Osteoblast (primary cell): ENCODE measurements at regions not wholly inside any gene's neighbourhood (a gene's known extent, or its start where the extent isn't known, plus 50 kb on each side); places are given as distances from the start of the nearest gene placed in this dataset.

Source experiments
- DNase-seq: peaks from one replicate; pipeline ENCODE4 v3.0.0; 2011; ENCODE audit warnings: low spot score, mixed read lengths; ENCODE audit not compliant: insufficient read length; ENCODE audit errors: missing footprints
- H2AFZ ChIP-seq: 2 replicates; pipeline ENCODE4 v1.6.0; 2011; ENCODE audit warnings: mild to moderate bottlenecking, low read length
- H3K27ac ChIP-seq: 2 replicates; pipeline ENCODE4 v1.5.1; 2011; ENCODE audit warnings: mild to moderate bottlenecking, low read depth, low read length, moderate library complexity
- H3K27me3 ChIP-seq: 2 replicates; pipeline ENCODE4 v1.6.0; 2012; ENCODE audit warnings: mild to moderate bottlenecking, control low read depth, inconsistent platforms, low read length, moderate library complexity; ENCODE audit not compliant: insufficient read depth
- H3K36me3 ChIP-seq: 2 replicates; pipeline ENCODE4 v1.5.1; 2011; ENCODE audit warnings: mild to moderate bottlenecking, low read length, control low read depth, moderate library complexity; ENCODE audit not compliant: insufficient read depth
- H3K4me1 ChIP-seq: 2 replicates; pipeline ENCODE4 v1.5.1; 2011; ENCODE audit warnings: mild to moderate bottlenecking, low read length, control low read depth, moderate library complexity; ENCODE audit not compliant: insufficient read depth
- H3K4me2 ChIP-seq: 2 replicates; pipeline ENCODE4 v1.6.0; 2011; ENCODE audit warnings: mild to moderate bottlenecking, low read length; ENCODE audit not compliant: insufficient read depth
- H3K4me3 ChIP-seq: fragments of 200-600 bp; sonication (generic); 3 replicates; pipeline ENCODE4 v1.5.1; 2012; ENCODE audit warnings: mild to moderate bottlenecking, low read length, inconsistent platforms; ENCODE audit not compliant: insufficient read depth
- H3K79me2 ChIP-seq: 2 replicates; pipeline ENCODE4 v1.6.0; 2012; ENCODE audit warnings: mild to moderate bottlenecking, low read length, control low read depth, inconsistent platforms; ENCODE audit not compliant: insufficient read depth
- H3K9me3 ChIP-seq: 2 replicates; pipeline ENCODE4 v1.5.1; 2011; ENCODE audit warnings: low read depth, low read length, control low read depth
- H4K20me1 ChIP-seq: 2 replicates; pipeline ENCODE4 v1.6.0; 2012; ENCODE audit warnings: mild to moderate bottlenecking, low read length, control low read depth; ENCODE audit not compliant: insufficient read depth
- CTCF ChIP-seq: IDR thresholded peaks from 2 replicates; pipeline ENCODE4 v1.5.1; 2011; ENCODE audit warnings: mild to moderate bottlenecking, low read depth, low read length, moderate library complexity; ENCODE audit errors: extremely low read depth

DNA sequence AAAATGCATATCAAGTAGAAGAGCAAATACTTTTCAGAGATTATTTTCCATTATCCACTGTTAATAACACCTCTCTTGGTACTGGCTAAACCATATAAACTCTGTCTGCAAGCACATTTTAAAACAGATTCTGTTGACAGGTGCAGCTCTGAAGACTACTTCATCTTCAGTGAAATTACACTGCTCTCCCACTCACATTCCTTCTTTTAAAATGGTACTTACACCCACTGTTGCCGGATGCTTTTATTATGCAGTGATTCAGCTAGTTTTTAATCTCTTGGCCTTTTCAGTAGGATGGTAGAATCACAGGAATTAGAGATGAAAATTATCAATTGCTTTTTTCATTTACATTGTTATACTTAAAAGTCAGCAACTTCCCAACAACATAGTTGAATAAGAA lies 381.6 kb downstream of the GASK1B start:
- Histone ChIP-seq H2AFZ (no peak overlapping the region), H3K4me3 (no peak overlapping the region), H3K27ac (no peak overlapping the region), H3K4me2 (no peak overlapping the region), H3K27me3 (no peaks in the 10 kb centered on the region), H3K4me1 (no peaks in the 10 kb centered on the region), H3K36me3 (no peaks in the 10 kb centered on the region), H4K20me1 (no peaks in the 10 kb centered on the region), H3K79me2 (no peaks in the 10 kb centered on the region), H3K9me3 (no peaks in the 10 kb centered on the region)
- TF ChIP-seq CTCF = no peak
- DNase-seq = no peak

DNA sequence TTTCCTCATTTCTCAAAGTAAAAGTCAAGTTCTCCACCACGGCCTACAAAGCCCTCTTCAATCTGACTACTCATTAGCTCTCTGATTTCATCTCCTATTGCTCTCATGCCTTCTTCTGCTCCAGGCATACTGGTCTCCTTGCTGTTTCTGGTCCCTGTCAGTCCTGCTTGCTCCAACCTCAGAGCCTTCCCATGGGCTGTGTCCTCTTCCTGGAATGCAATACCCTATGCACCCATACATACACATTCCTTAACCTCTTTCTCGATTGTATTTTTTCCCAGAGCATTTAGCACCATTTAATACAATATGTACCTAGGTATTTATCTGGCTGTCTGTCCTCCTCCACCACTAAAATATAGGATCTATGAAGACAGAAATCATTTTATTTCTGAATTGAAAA lies 385.2 kb downstream of the GASK1B start:
- no peak overlapping the region for H3K4me2 ChIP-seq
- no peak overlapping the region for H2AFZ ChIP-seq
- no peaks in the 10 kb centered on the region for H3K27me3 ChIP-seq
- no peaks in the 10 kb centered on the region for H4K20me1 ChIP-seq
- H3K4me3 ChIP-seq = no peak overlapping the region
- no peaks in the 10 kb centered on the region for H3K79me2 ChIP-seq
- H3K27ac ChIP-seq = no peak overlapping the region
- H3K4me1 ChIP-seq = no peaks in the 10 kb centered on the region
- no peaks in the 10 kb centered on the region for H3K36me3 ChIP-seq
- TF ChIP-seq CTCF = no peak
- no peaks in the 10 kb centered on the region for H3K9me3 ChIP-seq
- DNase-seq = peak; percentile 57

- Histone ChIP-seq H4K20me1 (no peaks in the 10 kb centered on the region), H3K36me3 (no peaks in the 10 kb centered on the region)
- no peak for TF ChIP-seq CTCF
Observed at GRCh38 chr4:157781361-157781760, 391.5 kb downstream of the GASK1B start.

DNA sequence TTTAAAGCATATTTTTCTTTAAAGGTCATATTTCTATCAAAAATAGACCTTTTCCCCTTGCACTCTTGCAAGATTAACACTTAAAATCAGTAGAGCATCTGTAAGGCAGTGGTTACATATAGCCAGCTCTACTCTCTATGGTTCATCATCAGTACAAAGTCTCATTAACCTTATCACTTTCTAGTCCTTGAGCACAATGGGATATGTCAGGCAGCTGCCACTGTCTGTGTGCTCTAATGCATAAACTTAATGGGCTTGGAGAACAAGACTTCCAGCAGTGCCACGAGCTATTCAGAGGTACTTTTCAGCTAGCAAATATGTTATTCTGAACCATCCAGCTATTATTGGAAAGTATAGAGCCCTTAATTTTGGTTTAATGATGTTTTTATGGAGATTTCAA lies 393.7 kb downstream of the GASK1B start:
- no peaks in the 10 kb centered on the region for H3K27me3 ChIP-seq
- no peaks in the 10 kb centered on the region for H3K9me3 ChIP-seq
- no peaks in the 10 kb centered on the region for H4K20me1 ChIP-seq
- no peak for TF ChIP-seq CTCF
- H3K4me1 ChIP-seq = no peaks in the 10 kb centered on the region
- H2AFZ ChIP-seq = no peak overlapping the region
- no peak overlapping the region for H3K4me2 ChIP-seq
- no peak for DNase-seq
- no peaks in the 10 kb centered on the region for H3K79me2 ChIP-seq
- H3K36me3 ChIP-seq = no peaks in the 10 kb centered on the region
- H3K27ac ChIP-seq = no peak overlapping the region
- H3K4me3 ChIP-seq = no peak overlapping the region

More at GRCh38 chr4:157781361-157781760, 391.5 kb downstream of the GASK1B start:
- Histone ChIP-seq H2AFZ (no peak overlapping the region), H3K4me1 (no peaks in the 10 kb centered on the region), H3K27ac (no peak overlapping the region), H3K79me2 (no peaks in the 10 kb centered on the region), H3K27me3 (no peaks in the 10 kb centered on the region), H3K4me2 (no peak overlapping the region), H3K9me3 (no peaks in the 10 kb centered on the region), H3K4me3 (no peak overlapping the region)
- DNase-seq = no peak
